Esophagus muscularis mucosa (tissue), 4 donors: ENCODE measurements at regions not wholly inside any gene's neighbourhood (a gene's known extent, or its start where the extent isn't known, plus 50 kb on each side); places are given as distances from the start of the nearest gene placed in this dataset.
"Not testable (repeated sequence)": the region's sequence is repeated elsewhere in the genome, so short reads cannot be mapped to it uniquely, and the experiment has no call there.

Source experiments
- DNase-seq: peaks from one replicate; pipeline ENCODE4 v3.0.0-alpha.2; 2017; ENCODE audit errors: extremely low spot score
- H3K27ac ChIP-seq, 4 donors: fragments of 200-600 bp; sonication (generic); replicated peaks in 1 of 4; 1 replicate in 3 of 4; 2 replicates in 1 of 4; pipeline ENCODE4 v1.5.1; 2016 to 2019; ENCODE audit warnings: mild to moderate bottlenecking in 1 of 4
- H3K27me3 ChIP-seq, 4 donors: fragments of 200-600 bp; sonication (generic); one replicate each; pipeline versions ENCODE4 v1.5.1 to v1.6.0; 2016 to 2019
- H3K36me3 ChIP-seq, 4 donors: fragments of 200-600 bp; sonication (generic); one replicate each; pipeline ENCODE4 v1.5.1; 2016 to 2019
- H3K4me1 ChIP-seq, 4 donors: fragments of 200-600 bp; sonication (generic); one replicate each; pipeline ENCODE4 v1.5.1; 2016 to 2019
- H3K4me3 ChIP-seq, 4 donors: fragments of 200-600 bp; sonication (generic); 1 replicate in 2 of 4; 2 replicates in 2 of 4; pipeline ENCODE4 v1.5.1; 2016 to 2019; ENCODE audit warnings: mild to moderate bottlenecking in 4 of 4, moderate library complexity in 1 of 4
- H3K9me3 ChIP-seq, 4 donors: fragments of 200-600 bp; sonication (generic); 1 replicate in 3 of 4; 2 replicates in 1 of 4; pipeline ENCODE4 v1.5.1; 2016 to 2019
- EP300 ChIP-seq: sonication (generic); formaldehyde crosslinking; IDR thresholded peaks from one replicate; pipeline ENCODE4 v1.6.1; 2017; ENCODE audit warnings: antibody characterized with exemption
- POLR2A ChIP-seq: fragments of 450-650 bp; IDR thresholded peaks from one replicate; pipeline ENCODE4 v1.6.1; 2017; ENCODE audit warnings: antibody characterized with exemption, moderate library complexity, mild to moderate bottlenecking, low read depth
- POLR2AphosphoS5 ChIP-seq, 2 donors: sonication (generic); formaldehyde crosslinking; IDR thresholded peaks; one replicate each; pipeline ENCODE4 v1.6.1; 2017; ENCODE audit warnings: antibody characterized with exemption in 2 of 2
- WGBS: methylation state at CpG from one replicate; pipeline ENCODE4 v1.1.5; 2018; 5-methylcytosine and 5-hydroxymethylcytosine counted together
- intact Hi-C: fragments of 100-400 bp; cut with DNase I; formaldehyde crosslinking; loops from one replicate; pipeline ENCODE4 v1.15.1; 2023
- TF ChIP-seq, protein P1 (sequence below), 3 experiments: fragments of 200-600 bp in 2 of 3; fragments of 450-650 bp in 1 of 3; sonication (generic) in 2 of 3; IDR thresholded peaks; one replicate each; pipeline ENCODE4 v1.5.1; 2017 to 2019; ENCODE audit warnings: antibody characterized with exemption in 3 of 3, mild to moderate bottlenecking in 2 of 3, moderate library complexity in 1 of 3

DNA sequence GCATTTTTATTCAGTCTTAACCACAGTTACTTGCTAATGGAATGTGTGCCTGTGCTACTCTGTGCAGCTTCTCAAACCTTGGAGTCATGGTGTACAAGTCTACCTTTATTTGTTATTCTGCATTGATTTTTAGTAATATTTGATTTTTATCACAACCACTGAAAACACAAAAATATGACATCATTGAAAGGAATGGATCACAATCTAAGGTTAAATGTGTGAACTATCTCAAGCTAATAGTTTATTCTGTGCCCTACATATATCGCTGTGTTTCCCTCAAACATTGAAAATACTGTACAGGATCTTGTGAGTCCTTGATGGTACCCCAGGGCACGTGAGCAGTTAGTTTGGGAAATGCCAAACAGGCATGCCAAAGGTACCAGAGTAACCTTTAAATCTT lies 573.4 kb downstream of the FRK start:
- 92% methylated on average over 2 of the region's 2 CpGs for WGBS
- Histone ChIP-seq H3K4me1 (no peaks in the 10 kb centered on the region), H3K36me3 (no peaks in the 10 kb centered on the region), H3K4me3 (no peak overlapping the region), H3K9me3 (no peaks in the 10 kb centered on the region), H3K27ac (no peak overlapping the region), H3K27me3 (no peaks in the 10 kb centered on the region)
- no peak for DNase-seq
- TF ChIP-seq, protein P1, sequence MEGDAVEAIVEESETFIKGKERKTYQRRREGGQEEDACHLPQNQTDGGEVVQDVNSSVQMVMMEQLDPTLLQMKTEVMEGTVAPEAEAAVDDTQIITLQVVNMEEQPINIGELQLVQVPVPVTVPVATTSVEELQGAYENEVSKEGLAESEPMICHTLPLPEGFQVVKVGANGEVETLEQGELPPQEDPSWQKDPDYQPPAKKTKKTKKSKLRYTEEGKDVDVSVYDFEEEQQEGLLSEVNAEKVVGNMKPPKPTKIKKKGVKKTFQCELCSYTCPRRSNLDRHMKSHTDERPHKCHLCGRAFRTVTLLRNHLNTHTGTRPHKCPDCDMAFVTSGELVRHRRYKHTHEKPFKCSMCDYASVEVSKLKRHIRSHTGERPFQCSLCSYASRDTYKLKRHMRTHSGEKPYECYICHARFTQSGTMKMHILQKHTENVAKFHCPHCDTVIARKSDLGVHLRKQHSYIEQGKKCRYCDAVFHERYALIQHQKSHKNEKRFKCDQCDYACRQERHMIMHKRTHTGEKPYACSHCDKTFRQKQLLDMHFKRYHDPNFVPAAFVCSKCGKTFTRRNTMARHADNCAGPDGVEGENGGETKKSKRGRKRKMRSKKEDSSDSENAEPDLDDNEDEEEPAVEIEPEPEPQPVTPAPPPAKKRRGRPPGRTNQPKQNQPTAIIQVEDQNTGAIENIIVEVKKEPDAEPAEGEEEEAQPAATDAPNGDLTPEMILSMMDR (IDR thresholded peaks at IDR 0.05) = no peak
- TF ChIP-seq POLR2AphosphoS5 (IDR thresholded peaks at IDR 0.05) = no peak
- TF ChIP-seq EP300 = no peak
- no peak for TF ChIP-seq POLR2A
- intact Hi-C loops = no loop called here

DNA sequence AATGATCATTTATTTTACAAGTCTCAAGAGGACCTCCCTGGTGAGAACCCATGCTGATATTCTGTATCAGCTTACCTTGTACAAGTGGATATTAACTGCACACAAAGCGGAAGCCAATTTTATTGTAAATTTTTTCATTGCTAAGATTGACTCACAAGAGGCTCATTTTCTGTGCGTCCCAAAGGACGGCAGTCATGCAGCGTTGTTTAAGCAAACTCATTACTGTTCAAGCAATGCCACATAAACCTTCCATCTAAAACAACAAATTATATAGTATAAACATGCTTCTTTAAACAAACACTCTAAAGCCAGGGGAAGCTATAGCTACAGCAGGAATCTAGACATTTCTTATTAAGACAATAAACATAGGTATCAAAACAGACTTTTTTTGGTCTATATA lies 575.3 kb downstream of the FRK start:
- no peak for DNase-seq
- no peak for TF ChIP-seq POLR2A
- no peak for TF ChIP-seq EP300
- no peak for TF ChIP-seq POLR2AphosphoS5 (IDR thresholded peaks at IDR 0.05)
- Histone ChIP-seq H3K27ac (no peak overlapping the region), H3K36me3 (no peaks in the 10 kb centered on the region), H3K4me3 (no peak overlapping the region), H3K27me3 (no peaks in the 10 kb centered on the region), H3K4me1 (no peaks in the 10 kb centered on the region), H3K9me3 (no peaks in the 10 kb centered on the region)
- intact Hi-C loops = no loop called here
- 72% methylated on average over 4 of the region's 4 CpGs for WGBS

DNA sequence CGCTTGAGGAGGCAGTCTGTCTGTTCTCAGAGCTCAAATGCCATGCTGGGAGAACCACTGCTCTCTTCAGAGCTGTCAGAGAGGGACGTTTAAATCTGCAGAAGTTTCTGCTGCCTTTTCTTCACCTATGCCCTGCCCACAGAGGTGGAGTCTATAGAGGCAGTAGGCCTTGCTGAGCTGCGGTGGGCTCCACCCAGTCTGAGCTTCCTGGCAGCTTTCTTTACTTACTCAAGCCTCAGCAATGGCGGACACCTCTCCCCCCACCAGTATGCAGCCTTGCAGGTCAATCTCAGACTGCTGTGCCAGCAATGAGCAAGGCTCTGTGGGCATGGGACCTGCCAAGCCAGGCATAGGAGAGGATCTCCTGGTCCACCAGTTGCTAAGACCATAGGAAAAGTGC lies 580.1 kb downstream of the FRK start:
- H3K4me1 ChIP-seq, DNase-seq, H3K27ac ChIP-seq, H3K9me3 ChIP-seq, intact Hi-C loops, H3K27me3 ChIP-seq, H3K4me3 ChIP-seq, H3K36me3 ChIP-seq: not testable (repeated sequence)
- WGBS = 80% methylated on average over 3 of the region's 4 CpGs

DNA sequence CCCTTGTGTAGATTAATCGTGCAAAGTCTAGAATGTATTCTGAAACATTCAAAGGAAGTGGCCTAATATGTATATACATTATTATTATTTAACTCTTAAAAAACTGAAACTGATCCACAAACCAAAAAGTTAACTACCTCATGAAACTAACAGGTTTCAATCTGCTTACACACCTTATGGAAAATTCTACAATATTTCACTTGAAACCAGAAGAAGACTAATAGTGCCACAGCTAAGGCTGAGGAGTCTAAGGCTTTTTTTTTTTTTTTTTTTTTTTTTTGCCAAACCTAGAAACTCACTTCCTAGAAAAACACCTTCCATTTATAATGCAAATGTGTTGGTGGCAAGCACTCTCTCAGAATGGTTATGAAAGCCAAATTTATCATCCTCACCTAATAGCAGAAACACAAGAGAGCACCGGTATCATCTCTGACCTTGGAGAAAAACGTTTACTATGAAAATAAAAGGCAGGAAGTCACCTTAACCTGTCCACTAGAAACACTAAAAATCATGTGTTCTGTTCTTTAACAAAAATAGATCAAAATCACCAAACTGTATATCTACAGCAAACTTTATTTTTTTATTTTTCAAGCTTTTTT lies 586.1 kb downstream of the FRK start:
- H3K4me3 ChIP-seq = no peak overlapping the region
- no peak for TF ChIP-seq POLR2AphosphoS5 (IDR thresholded peaks at IDR 0.05)
- TF ChIP-seq, protein P1 (IDR thresholded peaks at IDR 0.05) = no peak
- TF ChIP-seq EP300 = no peak
- no peak for TF ChIP-seq POLR2A
- WGBS = 64% methylated on average over 3 of the region's 3 CpGs
- H3K36me3 ChIP-seq = no peaks in the 10 kb centered on the region
- H3K4me1 ChIP-seq = no peaks in the 10 kb centered on the region
- intact Hi-C loops = no loop called here
- no peak overlapping the region for H3K27ac ChIP-seq
- no peaks in the 10 kb centered on the region for H3K27me3 ChIP-seq
- H3K9me3 ChIP-seq = no peaks in the 10 kb centered on the region
- DNase-seq = no peak

DNA sequence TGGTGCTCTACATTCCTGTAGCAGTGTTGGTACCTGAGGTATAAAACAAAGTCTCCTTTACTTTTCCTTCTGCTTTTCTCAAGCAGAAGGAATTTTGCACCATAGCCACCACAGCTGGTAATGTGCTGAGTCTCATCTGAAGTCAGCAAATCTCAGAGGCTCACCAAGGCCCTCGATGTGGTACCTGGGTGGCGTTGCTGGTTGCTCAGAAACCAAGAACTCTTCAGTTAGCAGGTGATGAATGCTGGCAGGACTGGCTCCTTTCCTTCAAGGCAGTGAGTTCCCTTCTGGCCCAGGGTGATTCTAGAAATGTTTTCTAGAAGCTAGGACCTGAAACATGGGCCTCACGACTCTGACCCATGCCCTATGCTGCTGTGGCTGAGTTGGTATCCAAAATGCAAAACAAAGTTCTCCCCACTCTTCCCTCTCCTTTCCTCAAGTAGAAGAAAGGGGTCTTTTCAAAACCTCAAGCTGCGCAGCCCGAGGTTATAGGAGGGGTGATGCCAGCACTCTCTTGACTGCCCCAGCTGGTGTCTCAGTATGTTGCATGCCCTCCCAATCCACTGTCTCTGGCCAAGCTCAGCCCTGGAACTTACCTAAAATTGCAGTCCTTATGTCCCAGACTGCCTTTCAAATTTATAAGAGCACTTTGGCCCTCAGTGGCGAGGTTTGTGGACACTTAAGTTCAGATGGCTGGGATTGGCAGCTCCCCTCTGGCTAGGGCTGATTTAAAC lies 592.3 kb downstream of the FRK start:
- 83% methylated on average over 5 of the region's 6 CpGs for WGBS
- DNase-seq = no peak
- Histone ChIP-seq H3K9me3 (no peaks in the 10 kb centered on the region), H3K27ac (no peak overlapping the region), H3K4me1 (no peaks in the 10 kb centered on the region), H3K36me3 (no peaks in the 10 kb centered on the region), H3K4me3 (no peak overlapping the region), H3K27me3 (no peaks in the 10 kb centered on the region)
- TF ChIP-seq EP300 (no peak), POLR2AphosphoS5 (IDR thresholded peaks at IDR 0.05) (no peak), POLR2A (no peak)
- TF ChIP-seq, protein P1 (IDR thresholded peaks at IDR 0.05) = no peak
- intact Hi-C loops = no loop called here

DNA sequence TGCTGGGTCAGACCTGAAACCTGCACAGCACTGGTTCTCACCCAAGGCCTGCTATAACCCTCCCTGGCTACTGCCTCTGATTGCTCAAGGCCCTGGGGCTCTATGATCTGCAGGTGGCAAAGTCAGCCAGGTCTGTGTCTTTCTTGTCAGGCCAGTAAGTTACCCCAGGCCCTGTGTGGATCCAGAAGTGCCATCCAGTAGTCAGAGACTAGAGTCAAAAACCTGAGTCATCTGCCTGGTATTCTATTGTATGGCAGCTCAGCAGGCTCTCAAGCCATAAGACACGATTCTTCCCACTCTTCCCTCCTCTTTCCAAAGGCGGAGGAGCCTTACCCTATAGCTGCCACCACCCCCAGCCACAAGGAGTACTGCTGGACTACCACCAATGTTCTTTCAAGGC lies 593.0 kb downstream of the FRK start:
- no peak for TF ChIP-seq POLR2AphosphoS5 (IDR thresholded peaks at IDR 0.05)
- no peak for TF ChIP-seq POLR2A
- TF ChIP-seq, protein P1 (IDR thresholded peaks at IDR 0.05) = no peak
- no peak for TF ChIP-seq EP300
- no peak for DNase-seq
- Histone ChIP-seq H3K36me3 (no peaks in the 10 kb centered on the region), H3K4me1 (no peaks in the 10 kb centered on the region), H3K27me3 (no peaks in the 10 kb centered on the region), H3K9me3 (no peaks in the 10 kb centered on the region), H3K27ac (no peak overlapping the region), H3K4me3 (no peak overlapping the region)
- 57% methylated on average over 2 of the region's 2 CpGs for WGBS
- intact Hi-C loops = no loop called here
